Heart left ventricle (tissue), 13 donors: ENCODE measurements at regions not wholly inside any gene's neighbourhood (a gene's known extent, or its start where the extent isn't known, plus 50 kb on each side); places are given as distances from the start of the nearest gene placed in this dataset.

Experiments
- CTCF ChIP-seq, 12 donors: fragments of 200-600 bp; sonication (generic) in 4 of 12; IDR thresholded peaks; one replicate each; pipeline versions ENCODE4 v1.5.0 to v1.8.0; 2018 to 2022; ENCODE audit warnings: antibody characterized with exemption in 12 of 12, mild to moderate bottlenecking in 5 of 12
- POLR2A ChIP-seq, 2 donors: fragments of 450-650 bp; IDR thresholded peaks; one replicate each; pipeline ENCODE4 v1.6.1; 2017; ENCODE audit warnings: antibody characterized with exemption in 2 of 2, mild to moderate bottlenecking in 2 of 2, moderate library complexity in 2 of 2
- donor health status: ischemic (EF 13 %, LVEDD 7.1; RV severe dilation, severe dysfunction).
- donor health status: DM: no; HTN: yes; CAD: no.
- donor health status: DM: no; HTN: no; CAD: no.
- donor health status: ischemic (EF 25% LVEDD 6.9; RV normal size, moderate dysfunction).
- donor health status: ischemic (EF 25% LVEDD 5.7; RV mildly dilated, moderate dysfunction).
- donor health status: ischemic (EF 35%, LVEDD 5.7; RV mildly dilated, moderate dysfunction).
- donor health status: nonischemic (EF 11% LVEDD 7.7; RV severe dilation, severe dysfunction).
- donor health status: DM: yes; HTN: yes; CAD: no.
- donor health status: PGD.
- donor health status: ischemic (EF 29% LVEDD 5.4; RV normal size, mild dysfunction).
- donor health status: nonischemic (EF 23%, LVEDD 6.1; RV moderate dilation, normal function).

- TF ChIP-seq CTCF (IDR thresholded peaks at IDR 0.05): no peak
- TF ChIP-seq POLR2A (IDR thresholded peaks at IDR 0.05): no peak
Observed at GRCh38 chr4:127210893-127211649, 421.7 kb upstream of the INTU start.
